ENCODE measurements at regions not wholly inside any gene's neighbourhood (a gene's known extent, or its start where the extent isn't known, plus 50 kb on each side); places are given as distances from the start of the nearest gene placed in this dataset.

- no peak overlapping the region for H2AFZ ChIP-seq
- DNase-seq (ENCODE audit: low spot score): no peak
- H3K27me3 ChIP-seq: no peaks in the 10 kb centered on the region
- no peaks in the 10 kb centered on the region for H4K20me1 ChIP-seq (ENCODE audit: insufficient read depth, poor library complexity, severe bottlenecking)
- no peaks in the 10 kb centered on the region for H3K9me2 ChIP-seq (replicated peaks; ENCODE audit: insufficient read depth)
- no peaks in the 10 kb centered on the region for H3K4me1 ChIP-seq (ENCODE audit: insufficient read depth)
- no peaks in the 10 kb centered on the region for H3K36me3 ChIP-seq (replicated peaks; ENCODE audit: insufficient read depth, low read depth)
- H3K79me2 ChIP-seq: no peaks in the 10 kb centered on the region
- TF ChIP-seq EZH2phosphoT487 (IDR thresholded peaks at IDR 0.05; ENCODE audit: low read depth, severe bottlenecking, unreplicated experiment) (no peak), CTCF (IDR thresholded peaks at IDR 0.05; ENCODE audit: poor library complexity) (no peak), EZH2 (IDR thresholded peaks at IDR 0.05; ENCODE audit: borderline replicate concordance) (no peak)
- no peak overlapping the region for H3K4me3 ChIP-seq
- no peak overlapping the region for H3K4me2 ChIP-seq
- no peak overlapping the region for H3K27ac ChIP-seq
- H3K9me3 ChIP-seq (ENCODE audit: low read depth): no peaks in the 10 kb centered on the region
These were observed 287.4 kb downstream of the UACA start for GRCh38 chr15:70475921-70476320.

GRCh38 chr15:70475407-70475781 is 288.0 kb downstream of the UACA start:
- no peaks in the 10 kb centered on the region for H3K4me1 ChIP-seq (ENCODE audit: insufficient read depth)
- H3K27me3 ChIP-seq: no peaks in the 10 kb centered on the region
- H3K4me3 ChIP-seq: no peak overlapping the region
- TF ChIP-seq EZH2 (IDR thresholded peaks at IDR 0.05; ENCODE audit: borderline replicate concordance) (no peak), EZH2phosphoT487 (IDR thresholded peaks at IDR 0.05; ENCODE audit: low read depth, severe bottlenecking, unreplicated experiment) (no peak), CTCF (IDR thresholded peaks at IDR 0.05; ENCODE audit: poor library complexity) (no peak)
- no peaks in the 10 kb centered on the region for H3K9me3 ChIP-seq (ENCODE audit: low read depth)
- no peaks in the 10 kb centered on the region for H3K79me2 ChIP-seq
- H3K27ac ChIP-seq: no peak overlapping the region
- DNase-seq (ENCODE audit: low spot score): no peak
- H3K4me2 ChIP-seq: no peak overlapping the region
- 96% methylated on average over 7 of the region's 7 CpGs for WGBS (ENCODE audit: low lambda C conversion rate, missing lambda C conversion rate)
- H3K36me3 ChIP-seq (replicated peaks; ENCODE audit: insufficient read depth, low read depth): no peaks in the 10 kb centered on the region
- no peaks in the 10 kb centered on the region for H3K9me2 ChIP-seq (replicated peaks; ENCODE audit: insufficient read depth)
- H2AFZ ChIP-seq: no peak overlapping the region
- no peaks in the 10 kb centered on the region for H4K20me1 ChIP-seq (ENCODE audit: insufficient read depth, poor library complexity, severe bottlenecking)

- H3K4me2 ChIP-seq: no peak overlapping the region
- no peak overlapping the region for H3K4me3 ChIP-seq
- no peaks in the 10 kb centered on the region for H3K79me2 ChIP-seq
- H3K9me3 ChIP-seq (ENCODE audit: low read depth): no peaks in the 10 kb centered on the region
- H3K27ac ChIP-seq: no peak overlapping the region
- WGBS (ENCODE audit: low lambda C conversion rate, missing lambda C conversion rate): 89% methylated on average over 34 of the region's 36 CpGs
- H3K9me2 ChIP-seq (replicated peaks; ENCODE audit: insufficient read depth): no peaks in the 10 kb centered on the region
- DNase-seq (ENCODE audit: low spot score): no peak
- H3K36me3 ChIP-seq (replicated peaks; ENCODE audit: insufficient read depth, low read depth): no peaks in the 10 kb centered on the region
- H3K4me1 ChIP-seq (ENCODE audit: insufficient read depth): no peaks in the 10 kb centered on the region
- no peak overlapping the region for H2AFZ ChIP-seq
- TF ChIP-seq EZH2phosphoT487 (IDR thresholded peaks at IDR 0.05; ENCODE audit: low read depth, severe bottlenecking, unreplicated experiment): no peak
- no peak for TF ChIP-seq CTCF (IDR thresholded peaks at IDR 0.05; ENCODE audit: poor library complexity)
- no peak for TF ChIP-seq EZH2 (IDR thresholded peaks at IDR 0.05; ENCODE audit: borderline replicate concordance)
- no peaks in the 10 kb centered on the region for H3K27me3 ChIP-seq
- no peaks in the 10 kb centered on the region for H4K20me1 ChIP-seq (ENCODE audit: insufficient read depth, poor library complexity, severe bottlenecking)
These were observed 288.6 kb downstream of the UACA start for GRCh38 chr15:70474471-70475406.

Data from hepatocyte (in vitro differentiated cells).